ENCODE measurements at regions not wholly inside any gene's neighbourhood (a gene's known extent, or its start where the extent isn't known, plus 50 kb on each side); places are given as distances from the start of the nearest gene placed in this dataset.
"Not testable (repeated sequence)": the region's sequence is repeated elsewhere in the genome, so short reads cannot be mapped to it uniquely, and the experiment has no call there.

- H3K27me3 ChIP-seq (ENCODE audit: insufficient read depth, low read length); H3K36me3 Mint-ChIP-seq; H3K27ac Mint-ChIP-seq; POLR2A ChIA-PET (ENCODE audit: partially characterized antibody); H3K4me1 Mint-ChIP-seq; H3K27ac ChIP-seq (ENCODE audit: low read depth, low read length); DNase-seq; H3K4me1 ChIP-seq (ENCODE audit: insufficient read depth, low read length); H3K4me3 Mint-ChIP-seq; H3K9me3 Mint-ChIP-seq; intact Hi-C loops (cut with micrococcal nuclease); CTCF ChIA-PET (ENCODE audit: partially characterized antibody); H3K27me3 Mint-ChIP-seq; H3K4me3 ChIP-seq (ENCODE audit: low read length in 2 of 2); H3K36me3 ChIP-seq (ENCODE audit: insufficient read depth, low read length); H3K9me3 ChIP-seq (ENCODE audit: control insufficient read depth in 1 of 2, low read length in 2 of 2): not testable (repeated sequence)
These were observed 122.9 kb downstream of the TNFRSF13B start for GRCh38 chr17:16848997-16849396.

GRCh38 chr17:16845098-16845497 lies 126.8 kb downstream of the TNFRSF13B start:
- POLR2A ChIA-PET (ENCODE audit: partially characterized antibody); H3K9me3 Mint-ChIP-seq; H3K4me1 Mint-ChIP-seq; intact Hi-C loops (cut with micrococcal nuclease); H3K4me3 Mint-ChIP-seq; H3K4me1 ChIP-seq (ENCODE audit: insufficient read depth, low read length); DNase-seq; H3K27ac Mint-ChIP-seq; H3K4me3 ChIP-seq (ENCODE audit: low read length in 2 of 2); H3K27me3 Mint-ChIP-seq; H3K36me3 Mint-ChIP-seq; CTCF ChIA-PET (ENCODE audit: partially characterized antibody); H3K36me3 ChIP-seq (ENCODE audit: insufficient read depth, low read length); H3K27ac ChIP-seq (ENCODE audit: low read depth, low read length); H3K27me3 ChIP-seq (ENCODE audit: insufficient read depth, low read length); H3K9me3 ChIP-seq (ENCODE audit: control insufficient read depth in 1 of 2, low read length in 2 of 2): not testable (repeated sequence)

GRCh38 chr17:16844669-16845068 lies 127.2 kb downstream of the TNFRSF13B start:
- H3K27ac ChIP-seq (ENCODE audit: low read depth, low read length); H3K27me3 ChIP-seq (ENCODE audit: insufficient read depth, low read length); H3K36me3 ChIP-seq (ENCODE audit: insufficient read depth, low read length); CTCF ChIA-PET (ENCODE audit: partially characterized antibody); H3K9me3 ChIP-seq (ENCODE audit: control insufficient read depth in 1 of 2, low read length in 2 of 2); H3K36me3 Mint-ChIP-seq; POLR2A ChIA-PET (ENCODE audit: partially characterized antibody); H3K4me3 ChIP-seq (ENCODE audit: low read length in 2 of 2); H3K9me3 Mint-ChIP-seq; H3K27ac Mint-ChIP-seq; H3K4me1 ChIP-seq (ENCODE audit: insufficient read depth, low read length); H3K4me3 Mint-ChIP-seq; DNase-seq; H3K4me1 Mint-ChIP-seq; intact Hi-C loops (cut with micrococcal nuclease); H3K27me3 Mint-ChIP-seq: not testable (repeated sequence)

- CTCF ChIA-PET (ENCODE audit: partially characterized antibody); H3K27ac Mint-ChIP-seq; H3K9me3 Mint-ChIP-seq; H3K36me3 ChIP-seq (ENCODE audit: insufficient read depth, low read length); DNase-seq; H3K36me3 Mint-ChIP-seq; H3K27me3 Mint-ChIP-seq; H3K4me1 Mint-ChIP-seq; H3K9me3 ChIP-seq (ENCODE audit: control insufficient read depth in 1 of 2, low read length in 2 of 2); POLR2A ChIA-PET (ENCODE audit: partially characterized antibody); intact Hi-C loops (cut with micrococcal nuclease); H3K27ac ChIP-seq (ENCODE audit: low read depth, low read length); H3K4me3 ChIP-seq (ENCODE audit: low read length in 2 of 2); H3K27me3 ChIP-seq (ENCODE audit: insufficient read depth, low read length); H3K4me1 ChIP-seq (ENCODE audit: insufficient read depth, low read length); H3K4me3 Mint-ChIP-seq: not testable (repeated sequence)
These were observed 128.4 kb downstream of the TNFRSF13B start for GRCh38 chr17:16843511-16843910.

GRCh38 chr17:16842346-16842745 lies 129.6 kb downstream of the TNFRSF13B start:
- H3K4me3 ChIP-seq (ENCODE audit: low read length in 2 of 2); H3K9me3 Mint-ChIP-seq; H3K9me3 ChIP-seq (ENCODE audit: control insufficient read depth in 1 of 2, low read length in 2 of 2); POLR2A ChIA-PET (ENCODE audit: partially characterized antibody); H3K36me3 ChIP-seq (ENCODE audit: insufficient read depth, low read length); H3K27ac ChIP-seq (ENCODE audit: low read depth, low read length); H3K27me3 ChIP-seq (ENCODE audit: insufficient read depth, low read length); CTCF ChIA-PET (ENCODE audit: partially characterized antibody); H3K27me3 Mint-ChIP-seq; intact Hi-C loops (cut with micrococcal nuclease); DNase-seq; H3K4me3 Mint-ChIP-seq; H3K27ac Mint-ChIP-seq; H3K36me3 Mint-ChIP-seq; H3K4me1 ChIP-seq (ENCODE audit: insufficient read depth, low read length); H3K4me1 Mint-ChIP-seq: not testable (repeated sequence)

GRCh38 chr17:16841896-16842295 lies 130.0 kb downstream of the TNFRSF13B start:
- H3K9me3 ChIP-seq (ENCODE audit: control insufficient read depth in 1 of 2, low read length in 2 of 2); intact Hi-C loops (cut with micrococcal nuclease); H3K36me3 ChIP-seq (ENCODE audit: insufficient read depth, low read length); H3K4me1 Mint-ChIP-seq; H3K4me1 ChIP-seq (ENCODE audit: insufficient read depth, low read length); H3K4me3 ChIP-seq (ENCODE audit: low read length in 2 of 2); H3K4me3 Mint-ChIP-seq; DNase-seq; H3K9me3 Mint-ChIP-seq; POLR2A ChIA-PET (ENCODE audit: partially characterized antibody); H3K27ac Mint-ChIP-seq; H3K36me3 Mint-ChIP-seq; H3K27me3 ChIP-seq (ENCODE audit: insufficient read depth, low read length); CTCF ChIA-PET (ENCODE audit: partially characterized antibody); H3K27me3 Mint-ChIP-seq; H3K27ac ChIP-seq (ENCODE audit: low read depth, low read length): not testable (repeated sequence)

GRCh38 chr17:16840219-16840618 lies 131.7 kb downstream of the TNFRSF13B start:
- H3K27me3 Mint-ChIP-seq; CTCF ChIA-PET (ENCODE audit: partially characterized antibody); H3K9me3 Mint-ChIP-seq; H3K4me1 Mint-ChIP-seq; H3K4me3 Mint-ChIP-seq; H3K27me3 ChIP-seq (ENCODE audit: insufficient read depth, low read length); H3K27ac Mint-ChIP-seq; H3K4me1 ChIP-seq (ENCODE audit: insufficient read depth, low read length); H3K36me3 ChIP-seq (ENCODE audit: insufficient read depth, low read length); H3K36me3 Mint-ChIP-seq; H3K4me3 ChIP-seq (ENCODE audit: low read length in 2 of 2); H3K27ac ChIP-seq (ENCODE audit: low read depth, low read length); H3K9me3 ChIP-seq (ENCODE audit: control insufficient read depth in 1 of 2, low read length in 2 of 2); intact Hi-C loops (cut with micrococcal nuclease); DNase-seq; POLR2A ChIA-PET (ENCODE audit: partially characterized antibody): not testable (repeated sequence)

- H3K36me3 Mint-ChIP-seq; H3K27me3 ChIP-seq (ENCODE audit: insufficient read depth, low read length); H3K4me1 Mint-ChIP-seq; H3K4me3 Mint-ChIP-seq; H3K27ac ChIP-seq (ENCODE audit: low read depth, low read length); H3K27ac Mint-ChIP-seq; H3K4me1 ChIP-seq (ENCODE audit: insufficient read depth, low read length); H3K36me3 ChIP-seq (ENCODE audit: insufficient read depth, low read length); DNase-seq; H3K27me3 Mint-ChIP-seq; H3K4me3 ChIP-seq (ENCODE audit: low read length in 2 of 2); H3K9me3 ChIP-seq (ENCODE audit: control insufficient read depth in 1 of 2, low read length in 2 of 2); POLR2A ChIA-PET (ENCODE audit: partially characterized antibody); H3K9me3 Mint-ChIP-seq; CTCF ChIA-PET (ENCODE audit: partially characterized antibody); intact Hi-C loops (cut with micrococcal nuclease): not testable (repeated sequence)
These were observed 132.4 kb downstream of the TNFRSF13B start for GRCh38 chr17:16839242-16840175.
